Uterus (tissue), 2 donors: ENCODE measurements at regions not wholly inside any gene's neighbourhood (a gene's known extent, or its start where the extent isn't known, plus 50 kb on each side); places are given as distances from the start of the nearest gene placed in this dataset.

ENCODE experiments used
- POLR2A ChIP-seq, 2 donors: fragments of 450-650 bp; IDR thresholded peaks; one replicate each; pipeline ENCODE4 v1.6.1; 2016; ENCODE audit warnings: antibody characterized with exemption in 2 of 2, mild to moderate bottlenecking in 1 of 2, moderate library complexity in 1 of 2
- TF ChIP-seq, protein P1 (sequence below), 4 experiments: fragments of 200-600 bp in 2 of 4; fragments of 450-650 bp in 2 of 4; sonication (generic) in 2 of 4; IDR thresholded peaks; one replicate each; pipeline ENCODE4 v1.5.1; 2016 to 2019; ENCODE audit warnings: antibody characterized with exemption in 4 of 4, mild to moderate bottlenecking in 2 of 4, moderate library complexity in 1 of 4

DNA sequence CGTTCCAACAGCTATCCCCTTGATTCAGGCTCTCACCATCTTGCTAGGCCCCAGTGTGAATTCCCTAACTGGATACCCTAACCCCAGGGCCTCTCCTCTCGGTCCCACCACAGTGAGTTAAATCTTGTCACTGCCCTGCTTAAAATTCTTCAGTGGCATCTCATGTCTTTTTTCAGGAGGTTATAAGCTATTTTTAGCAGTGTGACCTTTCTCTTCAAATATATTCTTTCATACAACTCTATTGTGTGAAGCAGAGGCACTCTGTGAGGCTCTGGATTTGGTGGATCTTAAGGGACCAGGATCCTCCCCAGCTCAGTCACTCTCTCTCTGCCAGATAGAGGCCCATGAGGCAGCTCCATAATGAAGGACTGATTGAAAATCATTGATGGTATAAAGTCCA, 760.4 kb downstream of the NTRK3 start:
- TF ChIP-seq, protein P1, sequence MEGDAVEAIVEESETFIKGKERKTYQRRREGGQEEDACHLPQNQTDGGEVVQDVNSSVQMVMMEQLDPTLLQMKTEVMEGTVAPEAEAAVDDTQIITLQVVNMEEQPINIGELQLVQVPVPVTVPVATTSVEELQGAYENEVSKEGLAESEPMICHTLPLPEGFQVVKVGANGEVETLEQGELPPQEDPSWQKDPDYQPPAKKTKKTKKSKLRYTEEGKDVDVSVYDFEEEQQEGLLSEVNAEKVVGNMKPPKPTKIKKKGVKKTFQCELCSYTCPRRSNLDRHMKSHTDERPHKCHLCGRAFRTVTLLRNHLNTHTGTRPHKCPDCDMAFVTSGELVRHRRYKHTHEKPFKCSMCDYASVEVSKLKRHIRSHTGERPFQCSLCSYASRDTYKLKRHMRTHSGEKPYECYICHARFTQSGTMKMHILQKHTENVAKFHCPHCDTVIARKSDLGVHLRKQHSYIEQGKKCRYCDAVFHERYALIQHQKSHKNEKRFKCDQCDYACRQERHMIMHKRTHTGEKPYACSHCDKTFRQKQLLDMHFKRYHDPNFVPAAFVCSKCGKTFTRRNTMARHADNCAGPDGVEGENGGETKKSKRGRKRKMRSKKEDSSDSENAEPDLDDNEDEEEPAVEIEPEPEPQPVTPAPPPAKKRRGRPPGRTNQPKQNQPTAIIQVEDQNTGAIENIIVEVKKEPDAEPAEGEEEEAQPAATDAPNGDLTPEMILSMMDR (IDR thresholded peaks at IDR 0.05): no peak
- TF ChIP-seq POLR2A (IDR thresholded peaks at IDR 0.05): no peak
